Occipital lobe (tissue), 1 donor: ENCODE measurements at regions not wholly inside any gene's neighbourhood (a gene's known extent, or its start where the extent isn't known, plus 50 kb on each side); places are given as distances from the start of the nearest gene placed in this dataset.
"Not testable (repeated sequence)": the region's sequence is repeated elsewhere in the genome, so short reads cannot be mapped to it uniquely, and the experiment has no call there.

Experiments used
- DNase-seq: peaks from one replicate; lab custom pipeline; 2025; lab: John Stamatoyannopoulos, UW

GRCh38 chr3:177886501-177886900, 649.7 kb upstream of the KCNMB2 start:
- no peak for DNase-seq

GRCh38 chr3:177887475-177887874, 648.8 kb upstream of the KCNMB2 start:
- DNase-seq: no peak

GRCh38 chr3:177889161-177889560, 647.1 kb upstream of the KCNMB2 start:
- no peak for DNase-seq

GRCh38 chr3:177889652-177890358, 646.4 kb upstream of the KCNMB2 start:
- no peak for DNase-seq

GRCh38 chr3:177890359-177890683, 645.9 kb upstream of the KCNMB2 start:
- DNase-seq: no peak

GRCh38 chr3:177891569-177891968, 644.7 kb upstream of the KCNMB2 start:
- DNase-seq: not testable (repeated sequence)

GRCh38 chr3:177893331-177893730, 642.9 kb upstream of the KCNMB2 start:
- no peak for DNase-seq

- no peak for DNase-seq
Measured at GRCh38 chr3:177894081-177894728, 642.0 kb upstream of the KCNMB2 start.

GRCh38 chr3:177898185-177898584, 638.1 kb upstream of the KCNMB2 start:
- no peak for DNase-seq

GRCh38 chr3:177899275-177900067, 636.8 kb upstream of the KCNMB2 start:
- no peak for DNase-seq

GRCh38 chr3:177902876-177903275, 633.4 kb upstream of the KCNMB2 start:
- no peak for DNase-seq

- DNase-seq: no peak
Measured at GRCh38 chr3:177904621-177905020, 631.6 kb upstream of the KCNMB2 start.

GRCh38 chr3:177905173-177906125, 630.8 kb upstream of the KCNMB2 start:
- no peak for DNase-seq

- no peak for DNase-seq
Measured at GRCh38 chr3:177906126-177906511, 630.1 kb upstream of the KCNMB2 start.

GRCh38 chr3:177906578-177907229, 629.5 kb upstream of the KCNMB2 start:
- no peak for DNase-seq

- DNase-seq: not testable (repeated sequence)
Measured at GRCh38 chr3:177909530-177909929, 626.7 kb upstream of the KCNMB2 start.

- DNase-seq: no peak
Measured at GRCh38 chr3:177914224-177914623, 622.0 kb upstream of the KCNMB2 start.

- no peak for DNase-seq
Measured at GRCh38 chr3:177916461-177916860, 619.8 kb upstream of the KCNMB2 start.

GRCh38 chr3:177917234-177917861, 618.9 kb upstream of the KCNMB2 start:
- DNase-seq: no peak

GRCh38 chr3:177921153-177921552, 615.1 kb upstream of the KCNMB2 start:
- no peak for DNase-seq
